ENCODE measurements at regions not wholly inside any gene's neighbourhood (a gene's known extent, or its start where the extent isn't known, plus 50 kb on each side); places are given as distances from the start of the nearest gene placed in this dataset.

- Histone ChIP-seq H3K27me3 (replicated peaks in 1 of 7) (peaks cover 0 to 32% (median 0%) of the 10 kb centered on the region in 7 donors), H3K4me3 (no peak overlapping the region), H3K4me1 (no peaks in the 10 kb centered on the region), H3K27ac (no peak overlapping the region), H3K9me3 (no peaks in the 10 kb centered on the region), H3K36me3 (no peaks in the 10 kb centered on the region)
- 83 to 89% (median 83%) methylated on average over 14 of the region's 14 CpGs for WGBS, 5 donors
- TF ChIP-seq POLR2AphosphoS5 (IDR thresholded peaks at IDR 0.05) (no peak), CTCF (IDR thresholded peaks at IDR 0.05 in 8 of 11, conservative IDR thresholded peaks at IDR 0.05 in 3 of 11) (no peak), POLR2A (IDR thresholded peaks at IDR 0.05) (no peak)
- intact Hi-C loops (cut with DNase I; ENCODE audit: low total_unique reads), result no loop called here
- no peak for DNase-seq
These were observed 164.8 kb downstream of the AACS start for GRCh38 chr12:125229878-125230530.

- no peaks in the 10 kb centered on the region for H3K9me3 ChIP-seq
- no peak for DNase-seq
- intact Hi-C loops (cut with DNase I; ENCODE audit: low total_unique reads), result no loop called here
- no peak overlapping the region for H3K27ac ChIP-seq
- no peaks in the 10 kb centered on the region for H3K4me1 ChIP-seq
- peaks cover 0 to 55% (median 0%) of the 10 kb centered on the region in 7 donors for H3K27me3 ChIP-seq (replicated peaks in 1 of 7)
- no peaks in the 10 kb centered on the region for H3K36me3 ChIP-seq
- H3K4me3 ChIP-seq, result no peak overlapping the region
- WGBS, 5 donors, result 78 to 95% (median 83%) methylated on average over 1 of the region's 1 CpG
- TF ChIP-seq POLR2A (IDR thresholded peaks at IDR 0.05) (no peak), CTCF (IDR thresholded peaks at IDR 0.05 in 8 of 11, conservative IDR thresholded peaks at IDR 0.05 in 3 of 11) (no peak), POLR2AphosphoS5 (IDR thresholded peaks at IDR 0.05) (no peak)
These were observed 168.1 kb downstream of the AACS start for GRCh38 chr12:125233319-125233718.

DNA sequence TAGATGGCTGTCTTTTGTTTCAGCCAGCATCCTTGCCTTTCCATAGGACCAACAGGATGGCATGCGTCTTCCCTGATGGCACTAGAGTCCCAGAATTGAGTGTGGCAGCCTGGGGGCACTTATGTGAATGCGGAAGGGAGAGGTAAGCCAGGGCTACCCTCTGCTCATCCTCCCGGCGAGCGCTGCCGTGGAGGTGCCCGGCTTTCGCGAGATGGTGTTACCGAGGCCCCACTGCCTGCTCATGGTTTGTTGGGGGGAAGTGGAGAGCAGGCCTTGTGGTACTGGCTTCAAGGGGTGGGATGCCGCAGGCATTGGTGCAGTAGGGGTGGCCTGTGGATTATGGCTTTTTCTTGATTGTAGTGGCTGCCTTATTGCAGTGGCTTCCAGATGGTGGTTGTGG, 174.3 kb downstream of the AACS start:
- WGBS, 5 donors, result 93 to 97% (median 95%) methylated on average over 9 to 11 of the region's 11 CpGs
- intact Hi-C loops (cut with DNase I; ENCODE audit: low total_unique reads), result no loop called here
- no peaks in the 10 kb centered on the region for H3K9me3 ChIP-seq
- no peak for DNase-seq
- no peak overlapping the region for H3K27ac ChIP-seq
- H3K4me1 ChIP-seq, result no peaks in the 10 kb centered on the region
- TF ChIP-seq CTCF (IDR thresholded peaks at IDR 0.05 in 8 of 11, conservative IDR thresholded peaks at IDR 0.05 in 3 of 11) (no peak), POLR2A (IDR thresholded peaks at IDR 0.05) (no peak)
- peaks cover 0 to 57% (median 0%) of the 10 kb centered on the region in 7 donors for H3K27me3 ChIP-seq (replicated peaks in 1 of 7)
- no peaks in the 10 kb centered on the region for H3K36me3 ChIP-seq
- H3K4me3 ChIP-seq, result no peak overlapping the region

DNA sequence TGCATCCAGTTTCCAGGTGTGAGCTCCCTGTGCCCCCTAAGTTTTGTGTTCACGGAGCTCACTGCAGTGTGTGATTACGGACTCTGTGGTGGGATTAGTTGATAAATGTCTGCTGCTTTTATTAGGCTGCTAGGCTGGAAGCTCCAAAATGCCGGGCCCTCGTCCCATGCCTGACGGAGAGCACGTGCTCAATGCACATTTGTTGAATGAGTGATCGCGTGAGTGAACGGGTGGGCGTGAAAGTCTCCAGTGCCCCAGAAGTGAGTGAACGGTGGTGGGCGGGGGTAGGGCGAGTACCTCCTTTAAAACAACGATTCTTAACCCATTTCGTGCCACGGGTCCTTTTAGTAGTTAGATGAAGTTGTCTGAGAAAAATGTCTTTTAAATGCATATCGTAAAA, 175.5 kb downstream of the AACS start:
- H3K4me3 ChIP-seq, result no peak overlapping the region
- intact Hi-C loops (cut with DNase I; ENCODE audit: low total_unique reads), result no loop called here
- H3K4me1 ChIP-seq, result no peaks in the 10 kb centered on the region
- TF ChIP-seq POLR2A (IDR thresholded peaks at IDR 0.05) (no peak), CTCF (IDR thresholded peaks at IDR 0.05 in 8 of 11, conservative IDR thresholded peaks at IDR 0.05 in 3 of 11) (no peak), POLR2AphosphoS5 (IDR thresholded peaks at IDR 0.05) (no peak)
- H3K9me3 ChIP-seq, result no peaks in the 10 kb centered on the region
- 63 to 73% (median 67%) methylated on average over 17 of the region's 17 CpGs for WGBS, 5 donors
- H3K27me3 ChIP-seq (replicated peaks in 1 of 7), result peaks cover 0 to 58% (median 6%) of the 10 kb centered on the region in 7 donors
- no peaks in the 10 kb centered on the region for H3K36me3 ChIP-seq
- no peak for DNase-seq
- no peak overlapping the region for H3K27ac ChIP-seq
